HG02981 (cell line): ENCODE measurements at regions not wholly inside any gene's neighbourhood (a gene's known extent, or its start where the extent isn't known, plus 50 kb on each side); places are given as distances from the start of the nearest gene placed in this dataset.
"Not testable (repeated sequence)": the region's sequence is repeated elsewhere in the genome, so short reads cannot be mapped to it uniquely, and the experiment has no call there.

ENCODE experiments used
- ATAC-seq: cut with Tn5 transposase; IDR thresholded peaks from one replicate; pipeline ENCODE4 v1.9.1; 2021; ENCODE audit warnings: mild to moderate bottlenecking, moderate library complexity; ENCODE audit not compliant: unreplicated experiment

- ATAC-seq, result no peak
Measured at GRCh38 chr4:164536814-164537213, 217.1 kb upstream of the SMIM31 start.

DNA sequence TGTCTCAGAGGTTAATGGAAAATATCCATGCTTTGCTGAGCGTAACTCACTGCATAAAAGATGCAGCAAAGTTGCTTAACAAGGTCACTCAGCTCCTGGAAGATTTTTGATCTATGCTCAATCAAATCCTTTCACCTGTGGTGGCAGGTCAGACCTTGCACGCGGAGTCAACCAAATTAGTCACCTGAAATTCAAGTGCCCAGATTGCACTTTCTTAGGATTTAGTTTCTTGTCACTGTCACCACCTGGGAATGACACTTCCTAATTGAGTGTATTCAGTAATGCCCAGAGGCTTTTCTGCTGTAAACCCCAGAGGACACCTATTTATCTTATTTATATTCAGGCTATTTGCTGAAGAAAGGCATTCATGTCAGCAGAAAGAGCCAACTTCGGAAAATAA, 215.8 kb upstream of the SMIM31 start:
- ATAC-seq, result no peak

- ATAC-seq, result no peak
Measured at GRCh38 chr4:164540987-164541386, 212.9 kb upstream of the SMIM31 start.

DNA sequence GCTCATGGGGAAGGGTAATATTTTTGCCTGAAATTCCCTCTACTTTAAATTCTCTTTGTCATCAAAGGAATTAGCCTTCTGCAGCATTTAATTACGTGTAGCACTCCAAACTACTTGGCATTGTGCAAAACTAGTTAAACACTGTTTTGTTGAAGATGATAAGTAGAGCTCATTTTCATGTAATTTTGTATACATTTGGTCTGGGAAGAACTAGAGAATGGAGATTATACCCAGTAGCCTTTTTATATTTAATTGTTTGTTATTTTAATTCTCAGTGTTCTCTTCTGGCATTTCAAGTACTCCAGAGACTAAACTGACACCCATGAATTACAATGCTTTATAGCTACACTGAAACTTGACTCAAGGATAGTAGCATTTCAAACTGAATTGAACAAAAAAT, 211.5 kb upstream of the SMIM31 start:
- no peak for ATAC-seq

DNA sequence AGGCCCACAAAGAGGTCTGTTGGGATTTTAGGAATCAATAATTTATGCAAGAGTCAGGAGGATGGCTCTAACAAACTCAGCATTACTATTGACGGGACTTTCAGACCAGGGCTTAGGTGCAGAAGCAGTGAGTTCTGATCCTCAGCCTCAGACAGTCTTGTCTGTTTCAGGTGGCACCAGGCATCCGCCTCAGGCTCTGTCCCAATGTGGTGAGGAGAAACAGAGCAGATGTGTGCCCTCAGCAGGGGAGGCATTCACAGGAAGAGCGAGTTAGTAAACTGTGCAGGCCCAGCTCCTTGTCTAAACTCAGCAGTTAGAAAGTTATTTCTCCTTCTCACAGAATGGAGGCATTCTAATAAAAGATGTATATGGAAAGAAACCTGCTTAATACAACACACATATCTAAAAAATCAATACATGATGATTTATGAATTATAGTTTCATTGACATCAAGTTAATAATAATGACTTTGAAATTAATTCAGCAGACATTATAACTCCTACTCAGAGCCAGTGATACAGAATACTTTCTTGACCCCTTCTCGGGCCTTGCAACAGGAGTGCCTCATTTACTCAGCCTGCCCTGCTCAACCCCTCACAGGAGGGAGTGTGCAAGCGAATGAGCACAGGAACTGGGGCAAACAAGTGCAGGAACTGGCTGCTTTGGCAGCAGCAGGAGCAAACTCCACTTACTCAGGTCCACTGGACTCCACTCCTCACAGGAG, 202.8 kb upstream of the SMIM31 start:
- no peak for ATAC-seq

DNA sequence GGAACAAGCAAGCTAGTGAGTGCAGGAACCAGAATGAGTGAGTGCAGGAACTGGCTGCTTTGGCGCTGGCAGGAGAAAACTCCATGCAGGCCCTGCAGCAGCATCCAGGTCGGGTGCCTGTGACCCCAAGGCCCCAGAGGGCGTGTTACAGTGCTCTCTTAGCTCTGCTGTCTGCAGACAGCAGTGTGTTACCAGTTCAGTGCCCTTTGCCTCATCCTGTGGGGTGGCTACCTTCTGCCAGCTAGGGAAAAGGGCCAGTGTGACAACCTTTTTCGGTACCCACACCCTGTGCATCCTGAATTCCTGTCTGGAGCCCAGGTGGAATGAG, 202.3 kb upstream of the SMIM31 start:
- no peak for ATAC-seq

DNA sequence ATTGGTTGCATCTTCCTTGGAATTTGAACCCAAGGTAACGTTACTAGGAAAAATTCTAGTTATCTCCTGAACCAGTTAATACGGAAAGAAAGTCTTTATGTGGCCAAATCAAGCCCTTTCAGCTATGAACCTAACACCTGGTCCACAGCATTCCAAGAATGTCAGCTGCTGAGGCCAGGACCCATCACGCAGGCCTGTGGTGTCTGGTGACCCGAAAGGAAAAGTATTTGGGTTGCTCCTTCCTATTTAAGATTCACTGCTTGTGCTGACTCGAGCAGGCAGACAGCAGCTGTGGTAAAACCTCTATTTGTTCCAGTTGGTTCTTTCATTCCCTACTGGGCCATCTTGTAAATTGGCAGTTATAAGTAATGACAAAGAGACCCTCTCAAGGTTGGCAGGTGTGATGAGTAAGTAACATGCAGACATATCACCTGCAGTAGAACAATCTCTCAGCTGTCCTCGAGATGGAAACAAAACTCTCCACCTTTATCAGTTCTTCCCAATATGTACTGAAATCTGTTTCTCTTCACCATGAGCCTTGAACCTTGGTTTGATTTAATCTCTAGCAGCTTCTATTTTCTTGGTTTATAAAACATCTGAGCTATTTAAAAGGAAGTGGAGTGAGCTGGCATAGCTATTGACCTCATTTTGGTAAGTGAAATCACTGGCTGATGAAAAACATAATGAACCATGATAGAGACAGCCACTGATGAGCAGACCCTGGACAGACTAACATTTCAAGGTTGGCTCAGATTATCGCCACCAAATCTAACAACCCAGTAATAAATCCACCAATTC, 182.1 kb upstream of the SMIM31 start:
- no peak for ATAC-seq

GRCh38 chr4:164572877-164573279, 181.1 kb upstream of the SMIM31 start:
- no peak for ATAC-seq

GRCh38 chr4:164575861-164576260, 178.1 kb upstream of the SMIM31 start:
- no peak for ATAC-seq

GRCh38 chr4:164579270-164579942, 174.5 kb upstream of the SMIM31 start:
- no peak for ATAC-seq

GRCh38 chr4:164591666-164592065, 162.3 kb upstream of the SMIM31 start:
- no peak for ATAC-seq

DNA sequence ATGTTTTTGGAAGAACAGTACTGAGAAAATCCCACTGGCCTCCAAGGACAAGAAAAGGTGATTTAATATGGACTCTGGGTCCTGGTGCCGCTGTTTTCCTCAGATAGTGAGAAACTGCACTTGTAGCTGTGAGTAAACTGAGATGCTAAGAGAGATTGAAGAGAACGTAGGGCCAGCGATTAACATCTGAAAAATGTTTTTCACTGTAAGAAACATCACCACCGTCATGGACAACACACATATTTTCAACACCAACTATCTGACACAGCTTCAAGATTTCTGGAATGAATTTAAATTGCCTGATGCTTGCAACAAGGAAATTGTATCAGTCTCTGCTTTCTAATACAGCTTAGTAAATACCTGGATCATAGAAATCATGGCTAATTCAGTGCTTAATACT, 158.2 kb upstream of the SMIM31 start:
- no peak for ATAC-seq

DNA sequence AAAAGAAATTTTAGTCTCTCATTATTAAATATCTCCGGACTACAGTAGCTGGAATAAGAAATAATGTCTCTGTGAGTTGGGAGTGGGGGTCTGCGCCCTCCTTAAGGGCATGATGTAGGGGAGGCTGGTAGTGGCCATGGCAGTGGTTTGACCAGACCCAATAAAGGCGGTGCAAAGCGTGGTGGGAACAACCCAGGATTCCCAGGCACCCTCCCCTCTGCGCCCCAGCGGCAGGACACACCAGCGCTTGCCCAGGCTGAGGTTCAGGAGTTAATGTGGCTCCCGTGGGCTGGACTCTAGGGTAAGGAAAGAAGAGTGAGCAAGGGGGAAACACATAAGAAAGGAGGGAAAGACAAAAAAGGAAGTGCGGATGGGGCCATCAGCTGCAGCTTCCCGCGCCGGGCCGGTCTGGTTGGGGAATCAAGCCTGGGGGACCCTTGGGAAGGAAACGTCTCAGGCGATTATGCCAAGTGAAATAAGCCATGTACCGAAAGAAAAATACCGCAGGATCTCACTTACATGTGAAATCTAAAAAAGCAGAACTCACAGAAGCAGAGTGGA, 157.5 kb upstream of the SMIM31 start:
- no peak for ATAC-seq

DNA sequence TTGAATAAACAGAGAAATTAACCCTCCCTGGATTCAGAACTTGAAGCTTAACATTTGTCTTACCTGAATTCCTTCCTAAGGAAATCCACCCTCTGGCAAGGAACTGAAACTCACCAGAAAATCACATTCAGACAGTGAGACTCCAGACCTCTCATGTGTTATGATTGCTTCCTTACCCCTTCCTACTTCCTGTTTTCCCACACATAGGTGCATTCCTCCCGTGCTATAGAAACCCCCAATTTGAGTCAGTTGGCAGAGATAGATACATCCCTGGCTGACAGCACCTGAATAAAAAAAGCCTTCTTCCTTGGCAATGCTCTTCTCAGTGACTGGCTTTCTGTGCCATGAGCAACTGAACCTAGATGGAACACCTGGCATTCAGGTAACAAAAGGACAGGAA, 157.0 kb upstream of the SMIM31 start:
- ATAC-seq, result no peak

- ATAC-seq, result no peak
Measured at GRCh38 chr4:164601653-164602052, 152.3 kb upstream of the SMIM31 start.

DNA sequence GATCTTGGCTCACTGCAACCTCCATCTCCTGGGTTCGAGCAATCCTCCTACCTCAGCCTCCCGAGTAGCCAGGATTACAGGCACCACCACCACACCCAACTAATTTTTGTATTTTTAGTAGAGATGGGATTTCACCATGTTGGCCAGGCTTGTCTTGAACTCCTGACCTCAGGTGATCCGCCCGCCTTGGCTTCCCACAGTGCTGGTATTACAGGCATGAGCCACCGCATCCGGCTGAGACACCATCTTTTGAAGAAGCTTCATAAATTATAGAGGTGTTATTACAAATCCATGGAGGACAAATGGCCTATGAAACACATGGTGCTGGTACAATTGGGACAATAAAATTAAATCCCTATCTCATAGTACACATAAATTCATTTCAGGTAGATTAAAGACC, 148.1 kb upstream of the SMIM31 start:
- not testable (repeated sequence) for ATAC-seq

- peak; percentile 97 for ATAC-seq
Measured at GRCh38 chr4:164606478-164606877, 147.5 kb upstream of the SMIM31 start.

- no peak for ATAC-seq
Measured at GRCh38 chr4:164613256-164613655, 140.7 kb upstream of the SMIM31 start.

- no peak for ATAC-seq
Measured at GRCh38 chr4:164613792-164614191, 140.1 kb upstream of the SMIM31 start.

DNA sequence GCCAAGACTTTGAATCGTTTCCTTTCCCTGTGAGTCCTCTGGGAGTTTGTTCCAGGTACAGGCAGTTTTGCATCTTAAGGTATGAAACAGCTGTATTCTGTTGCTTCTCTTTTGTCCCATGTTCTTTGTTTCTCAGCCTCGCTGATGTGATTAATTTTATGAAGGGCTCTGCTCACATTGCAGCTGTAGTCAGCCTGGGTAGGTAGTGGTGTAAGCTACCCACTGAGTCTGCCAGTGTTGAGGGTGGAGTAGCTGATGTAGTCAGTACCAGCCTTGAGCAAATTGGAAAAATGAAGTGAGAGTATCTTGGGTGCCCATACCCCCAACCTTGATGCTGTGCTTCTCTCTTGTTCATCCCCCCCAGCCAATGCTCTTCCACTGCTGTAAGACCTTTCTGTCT, 139.6 kb upstream of the SMIM31 start:
- no peak for ATAC-seq

DNA sequence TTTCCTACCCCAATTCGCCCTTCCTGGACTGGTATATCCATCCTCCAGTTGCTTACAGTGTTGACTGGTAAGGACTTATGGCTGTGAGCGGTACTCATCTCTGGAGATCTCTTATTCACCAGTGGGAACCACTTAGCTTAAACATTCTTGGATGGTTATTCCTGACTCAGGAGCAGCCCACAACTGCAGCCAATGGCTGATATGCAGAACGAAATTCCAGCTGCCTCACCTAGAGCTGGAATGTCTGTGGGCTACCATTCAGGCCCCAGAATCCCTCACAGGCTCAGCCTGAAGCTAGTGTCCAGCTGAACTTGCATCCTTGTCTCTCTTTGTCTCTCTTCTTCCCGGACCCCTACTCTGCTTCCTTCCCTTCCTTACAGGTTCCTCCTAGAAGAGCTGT, 138.9 kb upstream of the SMIM31 start:
- ATAC-seq, result no peak

DNA sequence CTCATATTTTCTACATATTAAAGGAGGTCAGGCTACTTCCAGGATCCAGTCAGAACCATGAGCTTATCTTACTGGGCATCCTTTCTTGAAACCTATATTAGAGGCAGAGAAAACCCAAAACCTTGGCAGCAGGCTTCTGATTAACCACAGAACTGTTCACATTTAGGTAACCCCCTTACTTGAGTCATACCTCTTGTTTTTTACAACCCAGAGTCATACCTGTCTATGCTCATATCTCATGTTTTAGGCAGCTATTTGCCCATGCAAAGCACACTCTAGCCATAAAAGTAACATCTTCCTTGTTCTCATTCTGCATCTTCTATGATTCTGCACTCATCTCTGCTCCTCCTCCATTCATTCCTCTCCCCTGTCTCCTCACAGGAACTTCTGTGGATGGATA, 138.0 kb upstream of the SMIM31 start:
- ATAC-seq, result no peak
